Fibroblast of lung (primary cell): ENCODE measurements at regions not wholly inside any gene's neighbourhood (a gene's known extent, or its start where the extent isn't known, plus 50 kb on each side); places are given as distances from the start of the nearest gene placed in this dataset.

Source experiments
- DNase-seq, 2 donors: peaks; one replicate each; pipeline versions ENCODE4 v3.0.0 to v3.0.0-alpha.2; 2010; ENCODE audit warnings: low read depth in 2 of 2
- H2AFZ ChIP-seq: 2 replicates; pipeline ENCODE4 v1.5.1; 2012; ENCODE audit warnings: low read length, control low read depth, inconsistent platforms
- H3K27ac ChIP-seq: 2 replicates; pipeline ENCODE4 v1.5.1; 2011; ENCODE audit warnings: low read length, control low read depth; ENCODE audit not compliant: insufficient read depth
- H3K27me3 ChIP-seq: 2 replicates; pipeline ENCODE4 v1.5.1; 2011; ENCODE audit warnings: mild to moderate bottlenecking, low read length; ENCODE audit not compliant: control insufficient read depth, insufficient read depth
- H3K36me3 ChIP-seq: 2 replicates; pipeline ENCODE4 v1.5.1; 2011; ENCODE audit warnings: low read length; ENCODE audit not compliant: control insufficient read depth, insufficient read depth
- H3K4me1 ChIP-seq: 2 replicates; pipeline ENCODE4 v1.5.1; 2011; ENCODE audit warnings: low read length; ENCODE audit not compliant: control insufficient read depth, insufficient read depth; ENCODE audit errors: extremely low read depth
- H3K4me2 ChIP-seq: 2 replicates; pipeline ENCODE4 v1.5.1; 2011; ENCODE audit warnings: low read length, control low read depth; ENCODE audit not compliant: insufficient read depth; ENCODE audit errors: extremely low read depth
- H3K4me3 ChIP-seq, 4 experiments: fragments of 200-600 bp in 1 of 4; sonication (generic) in 1 of 4; replicated peaks in 1 of 4; 2 replicates each; pipeline ENCODE4 v1.5.1; 2011 to 2016; ENCODE audit warnings: low read length in 4 of 4, low read depth in 3 of 4, mild to moderate bottlenecking in 3 of 4, control low read depth in 2 of 4, inconsistent platforms in 1 of 4, mixed read lengths in 1 of 4; ENCODE audit not compliant: insufficient read depth in 1 of 4; ENCODE audit errors: control extremely low read depth in 1 of 4
- H3K79me2 ChIP-seq: 2 replicates; pipeline ENCODE4 v1.5.1; 2012; ENCODE audit warnings: mild to moderate bottlenecking, low read length, inconsistent platforms; ENCODE audit not compliant: control insufficient read depth, insufficient read depth
- H3K9ac ChIP-seq: 2 replicates; pipeline ENCODE4 v1.5.1; 2011; ENCODE audit warnings: mild to moderate bottlenecking, low read length, control low read depth; ENCODE audit not compliant: insufficient read depth
- H3K9me3 ChIP-seq: 2 replicates; pipeline ENCODE4 v1.5.1; 2012; ENCODE audit warnings: low read depth, low read length; ENCODE audit not compliant: control insufficient read depth, insufficient read depth
- H4K20me1 ChIP-seq: 2 replicates; pipeline ENCODE4 v1.5.1; 2011; ENCODE audit warnings: low read length; ENCODE audit not compliant: control insufficient read depth, insufficient read depth; ENCODE audit errors: extremely low read depth
- EZH2 ChIP-seq: IDR thresholded peaks from 2 replicates; pipeline ENCODE4 v1.5.1; 2012; ENCODE audit warnings: low read length, control low read depth, mild to moderate bottlenecking; ENCODE audit errors: missing control alignments
- TF ChIP-seq, protein P1 (sequence below), 2 donors: IDR thresholded peaks in 1 of 2; conservative IDR thresholded peaks in 1 of 2; 1 replicate in 1 of 2; 2 replicates in 1 of 2; pipeline ENCODE4 v1.5.1; 2011 to 2012; ENCODE audit warnings: low read length in 2 of 2, control low read depth in 1 of 2, inconsistent platforms in 1 of 2, low read depth in 1 of 2, mild to moderate bottlenecking in 1 of 2

- H4K20me1 ChIP-seq: no peaks in the 10 kb centered on the region
- H3K9me3 ChIP-seq: no peaks in the 10 kb centered on the region
- no peak for TF ChIP-seq EZH2
- TF ChIP-seq, protein P1, sequence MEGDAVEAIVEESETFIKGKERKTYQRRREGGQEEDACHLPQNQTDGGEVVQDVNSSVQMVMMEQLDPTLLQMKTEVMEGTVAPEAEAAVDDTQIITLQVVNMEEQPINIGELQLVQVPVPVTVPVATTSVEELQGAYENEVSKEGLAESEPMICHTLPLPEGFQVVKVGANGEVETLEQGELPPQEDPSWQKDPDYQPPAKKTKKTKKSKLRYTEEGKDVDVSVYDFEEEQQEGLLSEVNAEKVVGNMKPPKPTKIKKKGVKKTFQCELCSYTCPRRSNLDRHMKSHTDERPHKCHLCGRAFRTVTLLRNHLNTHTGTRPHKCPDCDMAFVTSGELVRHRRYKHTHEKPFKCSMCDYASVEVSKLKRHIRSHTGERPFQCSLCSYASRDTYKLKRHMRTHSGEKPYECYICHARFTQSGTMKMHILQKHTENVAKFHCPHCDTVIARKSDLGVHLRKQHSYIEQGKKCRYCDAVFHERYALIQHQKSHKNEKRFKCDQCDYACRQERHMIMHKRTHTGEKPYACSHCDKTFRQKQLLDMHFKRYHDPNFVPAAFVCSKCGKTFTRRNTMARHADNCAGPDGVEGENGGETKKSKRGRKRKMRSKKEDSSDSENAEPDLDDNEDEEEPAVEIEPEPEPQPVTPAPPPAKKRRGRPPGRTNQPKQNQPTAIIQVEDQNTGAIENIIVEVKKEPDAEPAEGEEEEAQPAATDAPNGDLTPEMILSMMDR (conservative IDR thresholded peaks at IDR 0.05 in 1 of 2, IDR thresholded peaks at IDR 0.05 in 1 of 2; ENCODE audit: low read depth in 1 of 2, low read length in 2 of 2): no peak
These were observed 914.9 kb upstream of the NCAM2 start for GRCh38 chr21:20083336-20083735.

DNA sequence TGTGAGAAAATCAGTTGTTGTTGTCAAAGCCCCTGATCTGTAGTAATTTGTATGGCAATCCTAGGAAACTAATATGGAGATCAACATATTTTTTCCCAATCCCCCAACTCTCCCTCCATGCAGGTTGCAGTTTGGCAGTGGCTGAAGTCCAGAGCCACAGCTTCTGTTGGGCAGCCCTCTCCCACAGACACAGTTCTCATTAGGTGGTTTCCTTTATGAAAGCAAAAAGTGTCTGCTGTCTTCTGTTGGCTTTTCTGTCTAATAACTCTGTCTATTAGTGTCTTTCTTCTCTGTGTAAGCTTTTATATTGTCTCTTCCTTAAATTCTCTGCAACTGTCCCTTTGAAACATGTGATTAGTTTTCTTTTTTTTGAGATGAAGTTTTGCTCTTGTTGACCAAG lies 914.3 kb upstream of the NCAM2 start:
- Histone ChIP-seq H3K4me2 (no peak overlapping the region), H3K4me3 (no peak overlapping the region), H3K9me3 (no peaks in the 10 kb centered on the region), H2AFZ (no peak overlapping the region), H4K20me1 (no peaks in the 10 kb centered on the region), H3K9ac (no peak overlapping the region), H3K4me1 (no peaks in the 10 kb centered on the region), H3K27ac (no peak overlapping the region), H3K79me2 (no peaks in the 10 kb centered on the region), H3K27me3 (no peaks in the 10 kb centered on the region), H3K36me3 (no peaks in the 10 kb centered on the region)
- TF ChIP-seq EZH2: no peak
- TF ChIP-seq, protein P1 (conservative IDR thresholded peaks at IDR 0.05 in 1 of 2, IDR thresholded peaks at IDR 0.05 in 1 of 2; ENCODE audit: low read depth in 1 of 2, low read length in 2 of 2): no peak
- no peak for DNase-seq

More at GRCh38 chr21:20083336-20083735, 914.9 kb upstream of the NCAM2 start:
- H3K9ac ChIP-seq: no peak overlapping the region
- H3K4me3 ChIP-seq: no peak overlapping the region
- H3K27ac ChIP-seq: no peak overlapping the region
- no peaks in the 10 kb centered on the region for H3K4me1 ChIP-seq
- H3K4me2 ChIP-seq: no peak overlapping the region
- H3K79me2 ChIP-seq: no peaks in the 10 kb centered on the region
- no peak for DNase-seq
- H3K36me3 ChIP-seq: no peaks in the 10 kb centered on the region
- no peaks in the 10 kb centered on the region for H3K27me3 ChIP-seq
- no peak overlapping the region for H2AFZ ChIP-seq

DNA sequence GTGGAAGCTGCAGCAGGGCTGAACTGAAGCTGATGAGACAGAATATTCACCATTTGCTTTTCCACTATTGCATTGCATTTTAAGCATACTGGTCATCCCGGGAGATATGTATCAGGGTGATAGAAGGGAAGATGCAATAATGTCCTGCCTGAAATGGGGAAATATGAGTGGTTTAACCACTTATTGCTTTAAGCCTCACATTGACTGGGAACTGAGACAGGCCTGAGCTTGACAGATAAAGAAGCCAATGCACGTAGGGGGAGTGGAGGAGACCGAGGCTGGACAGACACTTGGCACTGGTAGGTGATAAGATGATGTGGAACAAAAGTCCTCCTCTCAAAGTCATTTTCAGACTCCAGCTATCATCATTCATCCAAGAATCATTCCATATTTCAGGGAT lies 911.7 kb upstream of the NCAM2 start:
- Histone ChIP-seq H3K36me3 (no peaks in the 10 kb centered on the region), H3K27ac (no peak overlapping the region), H3K4me1 (no peaks in the 10 kb centered on the region), H3K27me3 (no peaks in the 10 kb centered on the region), H4K20me1 (no peaks in the 10 kb centered on the region), H3K9ac (no peak overlapping the region), H3K9me3 (no peaks in the 10 kb centered on the region), H3K4me2 (no peak overlapping the region), H3K79me2 (no peaks in the 10 kb centered on the region), H3K4me3 (no peak overlapping the region), H2AFZ (no peak overlapping the region)
- no peak for DNase-seq
- TF ChIP-seq, protein P1 (conservative IDR thresholded peaks at IDR 0.05 in 1 of 2, IDR thresholded peaks at IDR 0.05 in 1 of 2; ENCODE audit: low read depth in 1 of 2, low read length in 2 of 2): no peak
- TF ChIP-seq EZH2: no peak
